ENCODE measurements at regions not wholly inside any gene's neighbourhood (a gene's known extent, or its start where the extent isn't known, plus 50 kb on each side); places are given as distances from the start of the nearest gene placed in this dataset.
"Not testable (repeated sequence)": the region's sequence is repeated elsewhere in the genome, so short reads cannot be mapped to it uniquely, and the experiment has no call there.

- Mint-ChIP-seq H3K27ac (no peak overlapping the region), H3K4me3 (no peak overlapping the region), H3K9me3 (no peaks in the 10 kb centered on the region), H3K27me3 (ENCODE audit: insufficient read depth) (peaks cover 6% of the 10 kb centered on the region), H3K4me1 (ENCODE audit: low read depth) (peaks cover 6% of the 10 kb centered on the region), H3K36me3 (ENCODE audit: low read depth) (no peaks in the 10 kb centered on the region)
- DNase-seq = no peak
- no peak for TF ChIP-seq CTCF (IDR thresholded peaks at IDR 0.05)
Measured at GRCh38 chr7:29637374-29637773, 73.7 kb downstream of the PRR15 start.

- H3K36me3 Mint-ChIP-seq (ENCODE audit: low read depth); H3K27me3 Mint-ChIP-seq (ENCODE audit: insufficient read depth); H3K27ac Mint-ChIP-seq; H3K4me3 Mint-ChIP-seq; H3K9me3 Mint-ChIP-seq; DNase-seq; H3K4me1 Mint-ChIP-seq (ENCODE audit: low read depth): not testable (repeated sequence)
Measured at GRCh38 chr7:29638841-29639240, 75.2 kb downstream of the PRR15 start.

GRCh38 chr7:29639386-29639785 is 75.8 kb downstream of the PRR15 start:
- Mint-ChIP-seq H3K36me3 (ENCODE audit: low read depth) (no peaks in the 10 kb centered on the region), H3K4me3 (no peak overlapping the region), H3K27me3 (ENCODE audit: insufficient read depth) (peaks cover 7% of the 10 kb centered on the region), H3K9me3 (no peaks in the 10 kb centered on the region), H3K4me1 (ENCODE audit: low read depth) (peaks cover 6% of the 10 kb centered on the region), H3K27ac (no peak overlapping the region)
- DNase-seq = no peak
- no peak for TF ChIP-seq CTCF (IDR thresholded peaks at IDR 0.05)

- no peak for DNase-seq
- Mint-ChIP-seq H3K4me1 (ENCODE audit: low read depth) (peaks cover 6% of the 10 kb centered on the region), H3K27me3 (ENCODE audit: insufficient read depth) (peaks cover 7% of the 10 kb centered on the region), H3K9me3 (no peaks in the 10 kb centered on the region), H3K27ac (no peak overlapping the region), H3K36me3 (ENCODE audit: low read depth) (no peaks in the 10 kb centered on the region), H3K4me3 (no peak overlapping the region)
- no peak for TF ChIP-seq CTCF (IDR thresholded peaks at IDR 0.05)
Measured at GRCh38 chr7:29639886-29640595, 76.4 kb downstream of the PRR15 start.

- DNase-seq = no peak
- TF ChIP-seq CTCF (IDR thresholded peaks at IDR 0.05) = no peak
- peaks cover 10% of the 10 kb centered on the region for H3K4me1 Mint-ChIP-seq (ENCODE audit: low read depth)
Measured at GRCh38 chr7:29641651-29642050, 78.0 kb downstream of the PRR15 start.

GRCh38 chr7:29642494-29643155 is 79.0 kb downstream of the PRR15 start:
- H3K4me3 Mint-ChIP-seq = no peak overlapping the region
- peaks cover 7% of the 10 kb centered on the region for H3K27me3 Mint-ChIP-seq (ENCODE audit: insufficient read depth)
- H3K4me1 Mint-ChIP-seq (ENCODE audit: low read depth) = peaks cover 12% of the 10 kb centered on the region
- no peak overlapping the region for H3K27ac Mint-ChIP-seq
- TF ChIP-seq CTCF (IDR thresholded peaks at IDR 0.05) = no peak
- no peaks in the 10 kb centered on the region for H3K36me3 Mint-ChIP-seq (ENCODE audit: low read depth)
- H3K9me3 Mint-ChIP-seq = no peaks in the 10 kb centered on the region
- DNase-seq = no peak

More at GRCh38 chr7:29641651-29642050, 78.0 kb downstream of the PRR15 start:
- Mint-ChIP-seq H3K27me3 (ENCODE audit: insufficient read depth) (peaks cover 7% of the 10 kb centered on the region), H3K4me3 (no peak overlapping the region), H3K27ac (no peak overlapping the region), H3K9me3 (no peaks in the 10 kb centered on the region), H3K36me3 (ENCODE audit: low read depth) (no peaks in the 10 kb centered on the region)

- not testable (repeated sequence) for DNase-seq; H3K9me3 Mint-ChIP-seq; H3K36me3 Mint-ChIP-seq (ENCODE audit: low read depth); H3K27ac Mint-ChIP-seq; H3K27me3 Mint-ChIP-seq (ENCODE audit: insufficient read depth); H3K4me3 Mint-ChIP-seq
- H3K4me1 Mint-ChIP-seq (ENCODE audit: low read depth) = peaks cover 12% of the 10 kb centered on the region
Measured at GRCh38 chr7:29646116-29646515, 82.5 kb downstream of the PRR15 start.

Measured in HFFc6 (cell line).